B cell (primary cell): ENCODE measurements at regions not wholly inside any gene's neighbourhood (a gene's known extent, or its start where the extent isn't known, plus 50 kb on each side); places are given as distances from the start of the nearest gene placed in this dataset.

ENCODE experiments used
- CTCF ChIP-seq: fragments of 200-600 bp; IDR thresholded peaks from one replicate; pipeline ENCODE4 v1.8.0; 2022; ENCODE audit warnings: antibody characterized with exemption, mild to moderate bottlenecking
- EZH2 ChIP-seq: IDR thresholded peaks from 2 replicates; pipeline ENCODE4 v1.6.1; 2012; ENCODE audit warnings: borderline replicate concordance, low read depth, mild to moderate bottlenecking, moderate library complexity, low read length; ENCODE audit not compliant: insufficient read depth, poor library complexity, severe bottlenecking

DNA sequence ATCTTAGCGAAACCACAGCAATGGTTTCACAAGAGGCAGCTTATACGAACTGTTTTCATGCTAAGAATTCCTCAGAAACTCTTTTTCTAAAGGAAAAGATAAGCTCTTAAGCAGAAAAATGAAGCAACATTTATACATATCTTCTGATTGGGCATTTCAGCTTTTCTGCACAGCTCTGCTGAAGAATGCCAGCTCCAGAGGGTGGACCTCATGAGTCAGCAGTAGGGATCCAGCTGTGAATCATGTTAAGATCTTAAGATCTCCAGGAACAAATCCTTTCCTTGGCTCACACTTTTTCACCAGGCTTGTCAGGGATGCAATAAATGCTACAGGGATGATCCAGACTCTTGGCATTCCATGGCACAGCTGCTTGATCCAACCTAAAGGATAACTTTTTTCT lies 477.1 kb upstream of the CCDC196 start:
- TF ChIP-seq CTCF (no peak), EZH2 (no peak)
